AG09309 (cell line): ENCODE measurements at regions not wholly inside any gene's neighbourhood (a gene's known extent, or its start where the extent isn't known, plus 50 kb on each side); places are given as distances from the start of the nearest gene placed in this dataset.
"Not testable (repeated sequence)": the region's sequence is repeated elsewhere in the genome, so short reads cannot be mapped to it uniquely, and the experiment has no call there.

Experiments
- DNase-seq: peaks from one replicate; pipeline ENCODE4 v3.0.0-alpha.2; 2010; ENCODE audit warnings: low read depth
- H3K4me3 ChIP-seq: 2 replicates; pipeline ENCODE4 v1.5.1; 2011; ENCODE audit warnings: mild to moderate bottlenecking, low read depth, low read length, moderate library complexity; ENCODE audit not compliant: control insufficient read depth
- TF ChIP-seq, protein P1 (sequence below): IDR thresholded peaks from 2 replicates; pipeline ENCODE4 v1.5.1; 2011; ENCODE audit warnings: mild to moderate bottlenecking, low read depth, low read length, inconsistent platforms; ENCODE audit not compliant: insufficient read depth, control insufficient read depth; ENCODE audit errors: missing control alignments

DNA sequence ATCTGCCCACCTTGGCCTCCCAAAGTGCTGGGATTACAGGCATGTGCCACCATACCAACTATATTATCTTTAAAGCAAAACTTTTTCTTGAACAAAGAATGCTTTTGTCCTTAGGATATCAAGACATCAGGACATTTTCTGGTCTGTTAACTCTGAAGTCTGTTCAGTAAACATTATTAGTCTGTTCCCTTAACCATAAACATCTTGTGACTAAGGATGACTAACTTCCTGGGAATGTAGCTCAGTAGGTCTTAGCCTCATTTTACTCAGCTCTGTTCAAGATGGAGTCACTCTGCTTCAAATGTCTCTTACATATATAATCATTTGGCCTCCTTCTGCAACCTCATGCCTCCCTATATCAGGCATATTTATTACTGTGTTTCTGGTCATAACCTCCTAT, 122.9 kb downstream of the UBE2NL start:
- peak; percentile 2 for DNase-seq
- TF ChIP-seq, protein P1, sequence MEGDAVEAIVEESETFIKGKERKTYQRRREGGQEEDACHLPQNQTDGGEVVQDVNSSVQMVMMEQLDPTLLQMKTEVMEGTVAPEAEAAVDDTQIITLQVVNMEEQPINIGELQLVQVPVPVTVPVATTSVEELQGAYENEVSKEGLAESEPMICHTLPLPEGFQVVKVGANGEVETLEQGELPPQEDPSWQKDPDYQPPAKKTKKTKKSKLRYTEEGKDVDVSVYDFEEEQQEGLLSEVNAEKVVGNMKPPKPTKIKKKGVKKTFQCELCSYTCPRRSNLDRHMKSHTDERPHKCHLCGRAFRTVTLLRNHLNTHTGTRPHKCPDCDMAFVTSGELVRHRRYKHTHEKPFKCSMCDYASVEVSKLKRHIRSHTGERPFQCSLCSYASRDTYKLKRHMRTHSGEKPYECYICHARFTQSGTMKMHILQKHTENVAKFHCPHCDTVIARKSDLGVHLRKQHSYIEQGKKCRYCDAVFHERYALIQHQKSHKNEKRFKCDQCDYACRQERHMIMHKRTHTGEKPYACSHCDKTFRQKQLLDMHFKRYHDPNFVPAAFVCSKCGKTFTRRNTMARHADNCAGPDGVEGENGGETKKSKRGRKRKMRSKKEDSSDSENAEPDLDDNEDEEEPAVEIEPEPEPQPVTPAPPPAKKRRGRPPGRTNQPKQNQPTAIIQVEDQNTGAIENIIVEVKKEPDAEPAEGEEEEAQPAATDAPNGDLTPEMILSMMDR, result no peak

DNA sequence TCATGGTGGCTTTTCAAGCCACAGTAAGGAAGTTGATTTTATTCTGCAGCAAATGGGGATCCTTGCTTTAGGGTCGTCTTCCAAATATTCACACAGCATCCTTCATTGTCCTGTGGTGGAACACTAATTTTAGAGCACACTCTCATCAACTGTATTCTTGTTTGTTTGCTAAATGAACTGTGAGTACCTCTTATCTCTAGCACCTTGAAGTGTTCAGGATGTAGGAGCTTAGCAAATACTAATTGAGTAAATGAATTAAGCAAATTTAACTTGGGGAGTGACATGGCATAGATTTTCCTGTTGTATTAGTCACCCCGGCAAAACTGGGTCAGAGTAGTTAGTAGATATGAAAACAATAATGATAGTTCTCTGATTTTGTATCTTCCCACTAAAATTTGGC, 156.9 kb downstream of the UBE2NL start:
- TF ChIP-seq, protein P1, result no peak
- no peak for DNase-seq
- H3K4me3 ChIP-seq, result no peak overlapping the region

More for the DNA sequence above, 122.9 kb downstream of the UBE2NL start:
- no peak overlapping the region for H3K4me3 ChIP-seq

DNA sequence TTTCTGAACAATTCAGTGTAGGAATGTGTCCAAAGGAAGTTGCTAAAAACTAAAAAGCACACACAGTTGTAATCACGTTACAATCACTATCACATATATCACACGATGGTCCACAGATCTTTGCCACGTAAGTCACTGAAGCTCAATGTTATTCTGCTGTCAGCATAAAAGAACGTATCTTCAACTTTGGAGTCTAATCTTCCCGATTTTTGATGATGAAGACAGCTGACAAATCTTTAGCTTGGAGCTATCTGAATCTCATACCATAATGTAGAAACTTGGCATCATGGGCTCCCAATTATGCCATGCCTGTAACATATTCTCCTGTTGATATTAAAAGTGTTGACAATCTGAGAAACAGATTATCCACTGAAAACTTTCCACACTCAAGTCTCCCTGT, 158.4 kb downstream of the UBE2NL start:
- DNase-seq, result no peak
- TF ChIP-seq, protein P1, result no peak
- no peak overlapping the region for H3K4me3 ChIP-seq

DNA sequence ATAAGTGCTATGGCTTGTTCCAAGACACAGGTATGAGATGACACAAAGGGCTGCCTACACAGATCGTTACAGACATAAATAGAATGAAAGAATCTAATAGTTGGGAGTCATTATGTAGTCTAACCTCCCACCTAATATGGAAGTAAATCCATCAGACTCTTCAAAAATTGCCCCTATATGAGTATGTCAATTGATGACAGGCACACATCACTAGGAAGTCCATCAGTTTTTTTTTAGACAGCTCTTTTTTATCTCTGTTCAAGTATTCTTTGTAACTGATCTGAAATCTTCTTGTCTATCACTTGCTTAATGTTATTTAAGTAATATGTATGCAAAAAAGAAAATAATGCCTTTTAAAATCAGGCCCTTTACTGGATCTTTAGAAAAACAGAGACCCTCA, 191.6 kb downstream of the UBE2NL start:
- DNase-seq, result no peak
- H3K4me3 ChIP-seq, result no peak overlapping the region
- TF ChIP-seq, protein P1, result no peak

DNA sequence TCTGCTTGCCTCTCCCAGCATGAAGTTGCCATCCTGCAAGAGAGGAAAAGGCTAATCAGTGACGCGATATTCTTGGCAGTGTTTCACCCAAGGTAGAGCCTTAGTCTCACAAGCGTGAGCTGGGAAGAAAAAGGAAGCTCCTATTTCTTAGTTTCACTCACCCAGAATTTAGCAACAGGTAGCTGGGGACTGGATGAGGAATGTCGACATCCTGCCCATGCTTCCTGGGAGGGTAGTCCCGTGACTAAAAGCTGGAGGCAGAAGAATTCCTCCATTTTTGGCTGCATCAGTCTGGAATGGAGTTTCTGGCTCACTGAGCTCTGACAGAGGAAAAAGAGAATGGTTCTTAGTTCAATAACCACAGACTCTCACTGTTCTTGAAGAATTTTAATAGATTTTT, 198.4 kb downstream of the UBE2NL start:
- not testable (repeated sequence) for H3K4me3 ChIP-seq

DNA sequence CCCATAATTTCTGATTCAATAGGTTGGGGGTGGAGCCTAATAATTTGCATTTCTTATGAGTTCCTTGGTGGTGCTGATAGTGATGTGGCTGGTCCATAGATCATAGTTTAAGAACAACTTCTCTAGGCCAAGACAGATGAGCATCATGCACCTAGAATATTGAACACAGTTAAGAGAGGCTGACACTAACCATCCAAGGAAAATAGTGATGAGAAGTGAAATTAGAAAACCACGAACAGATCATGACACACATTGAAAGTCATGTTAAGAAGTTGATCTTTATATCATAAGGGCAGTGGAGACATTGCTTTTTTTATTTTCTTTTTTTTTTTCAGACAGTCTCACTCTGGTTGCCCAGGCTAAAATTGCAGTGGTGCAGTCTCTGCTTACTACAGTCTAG, 205.8 kb downstream of the UBE2NL start:
- DNase-seq, H3K4me3 ChIP-seq: not testable (repeated sequence)

More for the DNA sequence above, 198.4 kb downstream of the UBE2NL start:
- not testable (repeated sequence) for DNase-seq

DNA sequence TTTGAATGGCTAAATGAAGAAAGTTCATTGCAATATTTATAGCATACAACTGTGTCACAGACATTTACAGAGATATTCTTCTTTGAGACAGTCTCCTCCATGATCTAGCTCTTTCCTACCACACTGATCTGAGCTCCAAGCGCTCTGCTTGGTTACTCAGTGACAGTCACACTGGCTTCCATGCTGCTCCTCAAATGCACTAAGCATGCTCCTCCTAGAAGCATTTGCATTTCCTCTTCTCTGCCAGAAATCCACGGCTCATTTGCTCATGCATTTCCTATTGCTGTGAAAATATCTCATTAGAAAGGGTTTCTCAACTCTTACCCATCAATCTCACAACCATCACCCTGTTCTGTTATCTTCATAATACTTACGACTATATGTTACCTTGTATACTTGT, 208.2 kb downstream of the UBE2NL start:
- not testable (repeated sequence) for DNase-seq, H3K4me3 ChIP-seq

DNA sequence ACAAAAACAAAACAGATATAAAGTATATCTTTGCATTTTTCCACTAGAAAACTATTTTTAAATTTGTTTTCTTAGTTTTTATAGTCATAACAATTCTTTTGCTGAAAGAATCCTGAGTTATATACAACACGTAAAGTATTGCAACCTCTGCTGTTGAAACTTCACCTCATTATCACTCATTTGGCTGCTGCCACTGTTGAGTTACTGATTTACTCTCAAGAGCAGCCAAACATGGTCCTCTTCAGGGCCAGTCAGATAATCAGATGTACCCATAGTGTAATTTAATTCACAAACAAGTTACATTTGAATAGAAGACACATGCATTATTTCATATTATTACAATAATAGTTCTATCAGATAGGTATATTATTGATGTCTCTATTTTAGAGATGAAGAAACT, 235.6 kb downstream of the UBE2NL start:
- H3K4me3 ChIP-seq, DNase-seq: not testable (repeated sequence)

DNA sequence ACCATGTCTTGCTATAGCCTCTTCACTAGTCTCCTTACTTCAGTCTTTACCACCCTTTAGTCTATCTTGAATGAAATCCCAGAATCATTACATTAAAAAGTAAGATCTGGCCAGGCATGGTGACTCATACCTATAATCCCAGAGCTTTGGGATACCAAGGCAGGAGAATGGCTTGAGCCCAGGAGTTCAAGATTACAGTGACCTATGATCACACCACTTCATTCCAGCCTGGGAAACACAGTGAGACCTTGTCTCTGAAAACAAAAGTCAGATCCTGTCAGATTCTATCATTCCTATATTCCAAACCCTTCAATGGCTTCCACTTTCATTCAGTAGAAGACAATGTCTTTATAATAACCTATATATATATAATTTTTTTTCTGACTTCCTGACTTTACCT, 237.7 kb downstream of the UBE2NL start:
- DNase-seq, H3K4me3 ChIP-seq: not testable (repeated sequence)

DNA sequence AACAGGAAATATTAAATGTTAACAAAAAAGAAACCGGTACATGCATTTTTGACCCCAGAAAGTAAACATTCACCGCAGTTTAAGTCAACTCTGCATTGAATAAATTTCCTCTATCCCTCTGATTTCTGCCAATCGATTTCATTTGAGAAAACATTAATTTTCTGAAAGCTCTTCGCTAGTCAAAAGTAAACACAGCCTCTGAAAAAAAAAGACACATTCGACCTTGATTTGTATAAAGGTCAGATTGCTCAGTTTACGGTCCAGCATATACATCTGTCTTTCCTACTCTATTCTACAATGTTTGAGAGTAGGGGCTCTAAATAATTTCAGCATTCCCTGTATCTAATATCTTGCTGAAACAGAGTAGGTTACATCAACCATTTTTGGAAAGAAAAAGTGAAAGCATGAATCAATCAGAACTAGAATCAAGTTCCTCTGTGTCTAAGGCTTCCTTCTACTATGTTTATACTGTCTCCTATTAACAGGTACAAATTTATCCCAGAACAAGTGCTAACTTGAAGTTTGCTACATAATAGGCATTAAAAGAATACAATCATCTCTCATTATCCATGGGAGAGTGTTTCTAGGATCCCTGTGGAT, 243.8 kb downstream of the UBE2NL start:
- DNase-seq, H3K4me3 ChIP-seq: not testable (repeated sequence)

DNA sequence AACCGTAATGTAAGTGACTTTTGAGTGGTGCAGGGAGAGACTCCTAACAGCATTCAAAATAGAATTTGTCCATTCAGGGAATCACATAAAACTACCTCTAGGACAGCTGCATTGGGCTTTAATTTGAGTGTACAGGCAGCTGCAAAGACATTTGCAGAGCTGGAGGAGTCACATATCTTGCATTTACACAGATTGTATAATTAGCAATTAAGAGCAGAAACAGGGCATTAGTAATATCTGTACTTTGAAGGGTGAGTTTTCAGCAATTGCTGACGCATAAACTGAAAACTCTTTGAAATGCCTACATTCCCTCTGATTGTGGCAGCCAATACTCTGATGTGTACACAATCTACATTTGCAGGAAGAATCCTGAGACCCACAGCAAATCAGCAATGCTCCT, 245.6 kb downstream of the UBE2NL start:
- H3K4me3 ChIP-seq, DNase-seq: not testable (repeated sequence)

DNA sequence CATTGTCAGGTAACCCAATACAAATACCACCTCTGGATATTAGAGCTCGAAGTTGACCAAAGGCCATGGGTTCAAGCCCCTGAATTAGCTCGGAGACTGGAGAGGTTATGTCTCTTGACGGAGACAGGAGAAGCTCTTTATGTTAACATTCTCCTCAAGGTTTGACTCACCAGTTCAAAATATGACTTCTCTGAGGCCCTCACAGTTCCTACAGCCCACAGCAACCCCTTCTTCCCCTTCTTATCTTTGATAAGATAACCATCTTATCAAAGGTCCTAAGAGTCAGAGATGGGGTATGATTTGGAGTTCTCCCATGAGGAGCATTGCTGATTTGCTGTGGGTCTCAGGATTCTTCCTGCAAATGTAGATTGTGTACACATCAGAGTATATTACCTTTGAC, 246.6 kb downstream of the UBE2NL start:
- not testable (repeated sequence) for H3K4me3 ChIP-seq, DNase-seq

DNA sequence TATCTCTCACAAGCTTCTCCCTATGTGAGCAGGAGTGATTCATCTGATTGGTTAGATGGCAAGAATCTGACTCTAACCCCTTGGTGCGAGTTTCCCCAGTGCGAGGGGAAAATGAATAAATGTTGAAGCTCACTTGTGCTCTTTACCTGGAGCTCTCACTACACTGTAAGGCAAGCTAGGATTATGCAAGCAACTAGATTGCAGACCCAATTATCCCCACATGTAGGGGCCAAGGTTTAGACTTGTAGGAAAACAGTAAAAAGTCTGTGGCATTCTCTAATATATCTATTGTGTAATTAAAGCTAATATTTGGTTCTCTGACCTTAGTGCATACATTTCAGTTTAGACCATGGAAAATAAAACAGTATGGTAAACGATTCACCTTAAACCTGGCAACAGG, 247.2 kb downstream of the UBE2NL start:
- not testable (repeated sequence) for H3K4me3 ChIP-seq, DNase-seq

DNA sequence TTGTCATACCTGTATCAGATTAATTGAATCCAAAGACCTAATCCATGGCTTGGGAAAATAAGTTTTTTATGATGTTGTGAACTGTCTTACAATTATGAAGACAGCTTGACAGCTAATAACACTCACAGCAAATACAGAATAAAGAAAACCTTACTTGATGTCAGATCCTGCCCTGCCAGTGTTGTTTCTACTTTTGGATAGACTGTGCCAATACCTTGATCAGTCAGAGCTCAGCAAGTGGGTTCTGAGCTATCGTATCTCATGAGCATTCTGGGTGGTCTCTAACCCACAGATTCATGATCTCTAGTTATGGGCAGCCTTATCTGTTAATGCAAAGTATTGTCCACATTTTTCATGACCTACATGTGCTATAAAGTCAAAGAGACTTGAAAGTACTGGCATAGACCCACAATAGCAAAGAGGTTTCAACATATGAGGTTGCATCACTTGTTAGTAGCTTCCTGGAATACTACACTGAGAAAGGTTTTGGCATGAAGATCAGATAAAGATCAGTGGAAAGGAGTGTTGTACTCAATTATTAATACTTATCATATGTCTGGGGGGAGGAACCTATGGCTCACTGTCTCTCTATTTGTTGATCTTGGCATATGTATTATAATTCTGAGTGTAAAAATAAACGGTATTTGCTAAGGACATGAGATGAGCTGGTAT, 250.7 kb downstream of the UBE2NL start:
- H3K4me3 ChIP-seq, DNase-seq: not testable (repeated sequence)
